ENCODE measurements at regions not wholly inside any gene's neighbourhood (a gene's known extent, or its start where the extent isn't known, plus 50 kb on each side); places are given as distances from the start of the nearest gene placed in this dataset.
"Not testable (repeated sequence)": the region's sequence is repeated elsewhere in the genome, so short reads cannot be mapped to it uniquely, and the experiment has no call there.

GRCh38 chr10:81594991-81595390 is 280.0 kb upstream of the NRG3 start:
- H3K4me3 ChIP-seq (ENCODE audit: low read depth in 1 of 2, low read length in 2 of 2): no peak overlapping the region
- no peak for ATAC-seq (ENCODE audit: insufficient read depth, low read depth)
- H3K4me1 ChIP-seq (ENCODE audit: insufficient read depth, low read length): no peaks in the 10 kb centered on the region
- H3K36me3 ChIP-seq (ENCODE audit: insufficient read depth, low read length): no peaks in the 10 kb centered on the region
- no peaks in the 10 kb centered on the region for H4K20me1 ChIP-seq (ENCODE audit: insufficient read depth, low read length)
- no peak overlapping the region for H3K27ac ChIP-seq (ENCODE audit: low read length)
- no peak overlapping the region for H3K9ac ChIP-seq (ENCODE audit: low read depth, low read length)
- H3K9me3 ChIP-seq (ENCODE audit: insufficient read depth, low read length, severe bottlenecking): no peaks in the 10 kb centered on the region
- no peak overlapping the region for H3K4me2 ChIP-seq (ENCODE audit: insufficient read depth, low read length)
- H3K79me2 ChIP-seq (ENCODE audit: insufficient read depth, low read length): no peaks in the 10 kb centered on the region
- H3K27me3 ChIP-seq (ENCODE audit: insufficient read depth, low read length, poor library complexity): no peaks in the 10 kb centered on the region
- no peak overlapping the region for H2AFZ ChIP-seq (ENCODE audit: low read depth, low read length)
- TF ChIP-seq CTCF (IDR thresholded peaks at IDR 0.05; ENCODE audit: borderline replicate concordance, extremely low read depth, low read length, poor library complexity, severe bottlenecking) (no peak), EZH2 (IDR thresholded peaks at IDR 0.05; ENCODE audit: borderline replicate concordance, low read depth, low read length, severe bottlenecking) (no peak)
- DNase-seq: no peak

GRCh38 chr10:81600185-81600584 is 274.8 kb upstream of the NRG3 start:
- TF ChIP-seq EZH2 (IDR thresholded peaks at IDR 0.05; ENCODE audit: borderline replicate concordance, low read depth, low read length, severe bottlenecking) (no peak), CTCF (IDR thresholded peaks at IDR 0.05; ENCODE audit: borderline replicate concordance, extremely low read depth, low read length, poor library complexity, severe bottlenecking) (no peak)
- no peak overlapping the region for H3K27ac ChIP-seq (ENCODE audit: low read length)

GRCh38 chr10:81603106-81603620 is 271.8 kb upstream of the NRG3 start:
- no peaks in the 10 kb centered on the region for H3K27me3 ChIP-seq (ENCODE audit: insufficient read depth, low read length, poor library complexity)
- H2AFZ ChIP-seq (ENCODE audit: low read depth, low read length): no peak overlapping the region
- H3K9ac ChIP-seq (ENCODE audit: low read depth, low read length): no peak overlapping the region
- no peak overlapping the region for H3K4me2 ChIP-seq (ENCODE audit: insufficient read depth, low read length)
- no peaks in the 10 kb centered on the region for H4K20me1 ChIP-seq (ENCODE audit: insufficient read depth, low read length)
- H3K9me3 ChIP-seq (ENCODE audit: insufficient read depth, low read length, severe bottlenecking): no peaks in the 10 kb centered on the region
- no peaks in the 10 kb centered on the region for H3K36me3 ChIP-seq (ENCODE audit: insufficient read depth, low read length)
- H3K4me1 ChIP-seq (ENCODE audit: insufficient read depth, low read length): no peaks in the 10 kb centered on the region
- TF ChIP-seq EZH2 (IDR thresholded peaks at IDR 0.05; ENCODE audit: borderline replicate concordance, low read depth, low read length, severe bottlenecking) (no peak), CTCF (IDR thresholded peaks at IDR 0.05; ENCODE audit: borderline replicate concordance, extremely low read depth, low read length, poor library complexity, severe bottlenecking) (no peak)
- ATAC-seq (ENCODE audit: insufficient read depth, low read depth) (no peak), DNase-seq (no peak)
- no peaks in the 10 kb centered on the region for H3K79me2 ChIP-seq (ENCODE audit: insufficient read depth, low read length)
- H3K4me3 ChIP-seq (ENCODE audit: low read depth in 1 of 2, low read length in 2 of 2): no peak overlapping the region
- no peak overlapping the region for H3K27ac ChIP-seq (ENCODE audit: low read length)

More at GRCh38 chr10:81600185-81600584, 274.8 kb upstream of the NRG3 start:
- Histone ChIP-seq H3K4me3 (ENCODE audit: low read depth in 1 of 2, low read length in 2 of 2) (no peak overlapping the region), H3K4me1 (ENCODE audit: insufficient read depth, low read length) (no peaks in the 10 kb centered on the region), H4K20me1 (ENCODE audit: insufficient read depth, low read length) (no peaks in the 10 kb centered on the region), H3K9me3 (ENCODE audit: insufficient read depth, low read length, severe bottlenecking) (no peaks in the 10 kb centered on the region), H3K4me2 (ENCODE audit: insufficient read depth, low read length) (no peak overlapping the region), H3K9ac (ENCODE audit: low read depth, low read length) (no peak overlapping the region), H2AFZ (ENCODE audit: low read depth, low read length) (no peak overlapping the region), H3K36me3 (ENCODE audit: insufficient read depth, low read length) (no peaks in the 10 kb centered on the region), H3K79me2 (ENCODE audit: insufficient read depth, low read length) (no peaks in the 10 kb centered on the region), H3K27me3 (ENCODE audit: insufficient read depth, low read length, poor library complexity) (no peaks in the 10 kb centered on the region)
- ATAC-seq (ENCODE audit: insufficient read depth, low read depth) (no peak), DNase-seq (no peak)

- H4K20me1 ChIP-seq (ENCODE audit: insufficient read depth, low read length); DNase-seq; H3K27me3 ChIP-seq (ENCODE audit: insufficient read depth, low read length, poor library complexity); H3K4me2 ChIP-seq (ENCODE audit: insufficient read depth, low read length); H3K4me3 ChIP-seq (ENCODE audit: low read depth in 1 of 2, low read length in 2 of 2); H3K4me1 ChIP-seq (ENCODE audit: insufficient read depth, low read length); H3K27ac ChIP-seq (ENCODE audit: low read length); ATAC-seq (ENCODE audit: insufficient read depth, low read depth); H3K9ac ChIP-seq (ENCODE audit: low read depth, low read length); H3K79me2 ChIP-seq (ENCODE audit: insufficient read depth, low read length); H2AFZ ChIP-seq (ENCODE audit: low read depth, low read length); H3K9me3 ChIP-seq (ENCODE audit: insufficient read depth, low read length, severe bottlenecking); H3K36me3 ChIP-seq (ENCODE audit: insufficient read depth, low read length): not testable (repeated sequence)
These were observed 230.5 kb upstream of the NRG3 start for GRCh38 chr10:81644485-81644884.
